WTC11 (cell line): ENCODE measurements at regions not wholly inside any gene's neighbourhood (a gene's known extent, or its start where the extent isn't known, plus 50 kb on each side); places are given as distances from the start of the nearest gene placed in this dataset.

Experiments
- ATAC-seq: fragments of 200-7000 bp; cut with Tn5 transposase; 2 replicates; pipeline ENCODE4 v1.10.0; 2021; ENCODE audit warnings: mild to moderate bottlenecking, moderate library complexity
- CTCF ChIA-PET: fragments of 300-600 bp; sonication (Branson Sonifier 250); formaldehyde crosslinking; loops from one replicate; lab custom pipeline; 2021; ENCODE audit warnings: antibody characterized with exemption; lab: Charles Lee
- POLR2A ChIA-PET: fragments of 350-600 bp; sonication (Branson Sonifier 250); formaldehyde crosslinking; loops from one replicate; lab custom pipeline; 2021; ENCODE audit warnings: antibody characterized with exemption; lab: Charles Lee
- DNase-seq: peaks from one replicate; pipeline ENCODE4 v3.0.0; 2021; ENCODE audit warnings: low spot score
- H3K27ac Mint-ChIP-seq: 2 replicates; pipeline ENCODE4 v1.8.0; 2021; ENCODE audit warnings: mixed read lengths
- H3K27me3 Mint-ChIP-seq: 2 replicates; pipeline ENCODE4 v1.8.0; 2021; ENCODE audit warnings: low read depth, mild to moderate bottlenecking, moderate library complexity, mixed read lengths
- H3K36me3 Mint-ChIP-seq: 2 replicates; pipeline ENCODE4 v1.8.0; 2021; ENCODE audit warnings: mixed read lengths
- H3K4me1 Mint-ChIP-seq: 2 replicates; pipeline ENCODE4 v1.8.0; 2022; ENCODE audit warnings: mixed read lengths
- H3K4me3 Mint-ChIP-seq: 2 replicates; pipeline ENCODE4 v1.8.0; 2021; ENCODE audit warnings: mild to moderate bottlenecking, moderate library complexity, mixed read lengths
- H3K9me3 Mint-ChIP-seq: 2 replicates; pipeline ENCODE4 v1.8.0; 2021; ENCODE audit warnings: mixed read lengths
- CREM ChIP-seq: sonication (generic); formaldehyde crosslinking; IDR thresholded peaks from 2 replicates; pipeline ENCODE4 v1.8.1; 2022; ENCODE audit warnings: mild to moderate bottlenecking, missing genetic modification reagents, moderate library complexity
- CTCF ChIP-seq: fragments of 200-600 bp; IDR thresholded peaks from 2 replicates; pipeline ENCODE4 v1.8.0; 2022; ENCODE audit warnings: antibody characterized with exemption
- FOXP1 ChIP-seq: sonication (generic); formaldehyde crosslinking; IDR thresholded peaks from 2 replicates; pipeline ENCODE4 v1.8.0; 2022; ENCODE audit warnings: missing genetic modification reagents, mild to moderate bottlenecking, moderate library complexity, borderline replicate concordance
- SP1 ChIP-seq: sonication (generic); formaldehyde crosslinking; conservative IDR thresholded peaks from 2 replicates; pipeline ENCODE4 v1.8.1; 2022; ENCODE audit warnings: missing genetic modification reagents
- TEAD1 ChIP-seq: sonication (generic); formaldehyde crosslinking; IDR thresholded peaks from 2 replicates; pipeline ENCODE4 v1.8.0; 2022; ENCODE audit warnings: mild to moderate bottlenecking, missing genetic modification reagents
- ZBTB21 ChIP-seq: sonication (generic); formaldehyde crosslinking; IDR thresholded peaks from 2 replicates; pipeline ENCODE4 v1.8.1; 2023; ENCODE audit warnings: mild to moderate bottlenecking, missing genetic modification reagents, borderline replicate concordance
- ZNF219 ChIP-seq: sonication (generic); formaldehyde crosslinking; IDR thresholded peaks from 2 replicates; pipeline ENCODE4 v1.8.0; 2023; ENCODE audit warnings: missing genetic modification reagents, mild to moderate bottlenecking, borderline replicate concordance
- TF ChIP-seq, protein P1 (sequence below): sonication (generic); formaldehyde crosslinking; IDR thresholded peaks from 2 replicates; pipeline ENCODE4 v1.8.0; 2022; ENCODE audit warnings: mild to moderate bottlenecking, missing genetic modification reagents
- TF ChIP-seq, protein P2 (sequence below): sonication (generic); formaldehyde crosslinking; IDR thresholded peaks from 2 replicates; pipeline ENCODE4 v1.8.1; 2023; ENCODE audit warnings: mild to moderate bottlenecking, missing genetic modification reagents, moderate library complexity
- TF ChIP-seq, protein P3 (sequence below): sonication (generic); formaldehyde crosslinking; IDR thresholded peaks from 2 replicates; pipeline ENCODE4 v1.8.0; 2023; ENCODE audit warnings: mild to moderate bottlenecking, missing genetic modification reagents
- TF ChIP-seq, protein P4 (sequence below): sonication (generic); formaldehyde crosslinking; IDR thresholded peaks from 2 replicates; pipeline ENCODE4 v1.8.0; 2022; ENCODE audit warnings: mild to moderate bottlenecking, missing genetic modification reagents
- TF ChIP-seq, protein P5 (sequence below): fragments of 250-450 bp; sonication (Bioruptor Pico); conservative IDR thresholded peaks from 2 replicates; pipeline ENCODE4 v1.9.0; 2021; ENCODE audit warnings: mild to moderate bottlenecking
- TF ChIP-seq, protein P6 (sequence below): sonication (generic); formaldehyde crosslinking; IDR thresholded peaks from 2 replicates; pipeline ENCODE4 v1.8.0; 2023; ENCODE audit warnings: missing genetic modification reagents, mild to moderate bottlenecking, borderline replicate concordance

DNA sequence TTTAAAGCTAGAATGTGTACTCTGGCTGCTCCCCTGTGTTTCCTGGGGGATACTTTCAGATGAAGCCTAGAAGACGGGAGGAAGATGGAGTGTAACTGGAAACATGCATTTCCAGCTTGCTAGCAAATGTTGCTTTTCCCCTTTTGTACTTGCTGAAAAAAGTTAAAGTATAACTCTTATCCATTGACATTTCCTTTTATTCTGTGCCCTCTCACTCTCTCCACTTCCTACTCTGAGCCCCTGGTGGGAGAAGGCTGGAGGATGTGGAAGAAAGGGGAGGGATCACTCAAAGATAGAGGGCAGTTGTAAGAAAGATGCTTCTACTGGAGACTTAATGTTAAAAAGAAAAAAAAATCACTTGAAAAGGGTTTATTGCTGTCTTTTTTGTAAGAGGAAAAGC is 396.5 kb downstream of the DTHD1 start (continued):
- TF ChIP-seq TEAD1 (CRISPR knock-in tag): no peak
- TF ChIP-seq ZNF219 (CRISPR knock-in tag): no peak
- TF ChIP-seq, protein P1, sequence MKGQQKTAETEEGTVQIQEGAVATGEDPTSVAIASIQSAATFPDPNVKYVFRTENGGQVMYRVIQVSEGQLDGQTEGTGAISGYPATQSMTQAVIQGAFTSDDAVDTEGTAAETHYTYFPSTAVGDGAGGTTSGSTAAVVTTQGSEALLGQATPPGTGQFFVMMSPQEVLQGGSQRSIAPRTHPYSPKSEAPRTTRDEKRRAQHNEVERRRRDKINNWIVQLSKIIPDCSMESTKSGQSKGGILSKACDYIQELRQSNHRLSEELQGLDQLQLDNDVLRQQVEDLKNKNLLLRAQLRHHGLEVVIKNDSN (CRISPR knock-in tag): no peak
- TF ChIP-seq SP1: no peak
- no peak for TF ChIP-seq ZBTB21 (CRISPR knock-in tag)
- TF ChIP-seq, protein P2, sequence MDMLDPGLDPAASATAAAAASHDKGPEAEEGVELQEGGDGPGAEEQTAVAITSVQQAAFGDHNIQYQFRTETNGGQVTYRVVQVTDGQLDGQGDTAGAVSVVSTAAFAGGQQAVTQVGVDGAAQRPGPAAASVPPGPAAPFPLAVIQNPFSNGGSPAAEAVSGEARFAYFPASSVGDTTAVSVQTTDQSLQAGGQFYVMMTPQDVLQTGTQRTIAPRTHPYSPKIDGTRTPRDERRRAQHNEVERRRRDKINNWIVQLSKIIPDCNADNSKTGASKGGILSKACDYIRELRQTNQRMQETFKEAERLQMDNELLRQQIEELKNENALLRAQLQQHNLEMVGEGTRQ (CRISPR knock-in tag): no peak
- TF ChIP-seq, protein P3, sequence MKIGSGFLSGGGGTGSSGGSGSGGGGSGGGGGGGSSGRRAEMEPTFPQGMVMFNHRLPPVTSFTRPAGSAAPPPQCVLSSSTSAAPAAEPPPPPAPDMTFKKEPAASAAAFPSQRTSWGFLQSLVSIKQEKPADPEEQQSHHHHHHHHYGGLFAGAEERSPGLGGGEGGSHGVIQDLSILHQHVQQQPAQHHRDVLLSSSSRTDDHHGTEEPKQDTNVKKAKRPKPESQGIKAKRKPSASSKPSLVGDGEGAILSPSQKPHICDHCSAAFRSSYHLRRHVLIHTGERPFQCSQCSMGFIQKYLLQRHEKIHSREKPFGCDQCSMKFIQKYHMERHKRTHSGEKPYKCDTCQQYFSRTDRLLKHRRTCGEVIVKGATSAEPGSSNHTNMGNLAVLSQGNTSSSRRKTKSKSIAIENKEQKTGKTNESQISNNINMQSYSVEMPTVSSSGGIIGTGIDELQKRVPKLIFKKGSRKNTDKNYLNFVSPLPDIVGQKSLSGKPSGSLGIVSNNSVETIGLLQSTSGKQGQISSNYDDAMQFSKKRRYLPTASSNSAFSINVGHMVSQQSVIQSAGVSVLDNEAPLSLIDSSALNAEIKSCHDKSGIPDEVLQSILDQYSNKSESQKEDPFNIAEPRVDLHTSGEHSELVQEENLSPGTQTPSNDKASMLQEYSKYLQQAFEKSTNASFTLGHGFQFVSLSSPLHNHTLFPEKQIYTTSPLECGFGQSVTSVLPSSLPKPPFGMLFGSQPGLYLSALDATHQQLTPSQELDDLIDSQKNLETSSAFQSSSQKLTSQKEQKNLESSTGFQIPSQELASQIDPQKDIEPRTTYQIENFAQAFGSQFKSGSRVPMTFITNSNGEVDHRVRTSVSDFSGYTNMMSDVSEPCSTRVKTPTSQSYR: no peak
- TF ChIP-seq, protein P4, sequence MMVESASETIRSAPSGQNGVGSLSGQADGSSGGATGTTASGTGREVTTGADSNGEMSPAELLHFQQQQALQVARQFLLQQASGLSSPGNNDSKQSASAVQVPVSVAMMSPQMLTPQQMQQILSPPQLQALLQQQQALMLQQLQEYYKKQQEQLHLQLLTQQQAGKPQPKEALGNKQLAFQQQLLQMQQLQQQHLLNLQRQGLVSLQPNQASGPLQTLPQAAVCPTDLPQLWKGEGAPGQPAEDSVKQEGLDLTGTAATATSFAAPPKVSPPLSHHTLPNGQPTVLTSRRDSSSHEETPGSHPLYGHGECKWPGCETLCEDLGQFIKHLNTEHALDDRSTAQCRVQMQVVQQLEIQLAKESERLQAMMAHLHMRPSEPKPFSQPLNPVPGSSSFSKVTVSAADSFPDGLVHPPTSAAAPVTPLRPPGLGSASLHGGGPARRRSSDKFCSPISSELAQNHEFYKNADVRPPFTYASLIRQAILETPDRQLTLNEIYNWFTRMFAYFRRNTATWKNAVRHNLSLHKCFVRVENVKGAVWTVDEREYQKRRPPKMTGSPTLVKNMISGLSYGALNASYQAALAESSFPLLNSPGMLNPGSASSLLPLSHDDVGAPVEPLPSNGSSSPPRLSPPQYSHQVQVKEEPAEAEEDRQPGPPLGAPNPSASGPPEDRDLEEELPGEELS (CRISPR knock-in tag): no peak
- TF ChIP-seq, protein P5, sequence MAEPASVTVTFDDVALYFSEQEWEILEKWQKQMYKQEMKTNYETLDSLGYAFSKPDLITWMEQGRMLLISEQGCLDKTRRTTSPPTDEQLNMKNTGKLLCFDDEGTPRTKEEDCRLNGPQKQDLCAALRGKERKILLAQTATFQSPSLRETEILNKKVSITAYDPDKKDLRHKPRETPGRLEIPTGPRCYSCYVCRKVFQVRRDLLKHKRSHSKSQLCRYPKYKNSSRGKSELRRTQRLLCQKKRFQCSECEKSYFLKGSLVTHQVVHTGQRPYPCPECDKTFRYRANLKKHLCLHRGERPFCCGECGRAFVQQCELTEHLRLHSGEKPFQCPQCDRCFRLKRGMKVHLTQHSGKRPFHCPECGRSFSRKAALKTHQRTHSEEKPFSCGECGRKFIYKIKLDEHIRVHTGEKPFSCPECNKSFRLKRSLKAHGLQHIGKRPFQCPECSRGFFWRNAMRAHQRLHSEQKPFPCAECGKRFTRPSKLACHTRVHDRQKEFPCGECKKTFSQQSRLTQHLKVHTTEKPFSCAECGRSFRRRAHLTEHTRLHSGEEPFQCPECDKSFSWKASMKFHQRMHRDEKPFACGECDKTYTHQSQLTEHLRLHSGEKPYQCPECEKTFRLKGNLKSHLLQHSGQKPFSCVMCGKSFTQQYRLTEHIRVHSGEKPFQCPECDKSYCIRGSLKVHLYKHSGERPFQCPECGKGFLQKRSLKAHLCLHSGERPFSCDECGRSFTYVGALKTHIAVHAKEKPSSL: no peak
- TF ChIP-seq FOXP1: no peak
- TF ChIP-seq CREM (CRISPR knock-in tag): no peak

DNA sequence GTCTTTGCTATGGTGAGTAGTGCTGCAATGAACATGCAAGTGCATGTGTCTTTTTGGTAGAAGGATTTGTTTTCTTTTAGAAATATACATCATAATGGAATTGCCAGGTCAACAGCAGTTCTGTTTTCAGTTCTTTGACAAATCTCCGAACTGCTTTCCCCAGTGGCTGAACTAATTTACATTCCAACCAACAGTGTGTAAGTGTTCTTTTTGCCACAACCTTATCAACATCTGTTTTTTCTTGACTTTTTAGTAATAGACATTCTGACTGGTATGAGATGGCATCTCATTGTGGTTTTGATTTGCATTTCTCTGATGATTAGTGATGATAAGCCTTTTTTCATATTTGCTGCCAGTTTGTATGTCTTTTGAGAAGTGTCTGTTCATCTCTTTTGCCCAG is 406.3 kb downstream of the DTHD1 start:
- DNase-seq (no peak), ATAC-seq (no peak)
- CTCF ChIA-PET: no interaction called here

More for the DNA sequence above, 406.3 kb downstream of the DTHD1 start:
- no peak overlapping the region for H3K27ac Mint-ChIP-seq
- H3K27me3 Mint-ChIP-seq: no peaks in the 10 kb centered on the region
- peaks cover 36% of the 10 kb centered on the region for H3K9me3 Mint-ChIP-seq
- no peaks in the 10 kb centered on the region for H3K4me1 Mint-ChIP-seq
- POLR2A ChIA-PET: no interaction called here
- TF ChIP-seq CTCF: no peak
- TF ChIP-seq SP1: no peak
- TF ChIP-seq, protein P6, sequence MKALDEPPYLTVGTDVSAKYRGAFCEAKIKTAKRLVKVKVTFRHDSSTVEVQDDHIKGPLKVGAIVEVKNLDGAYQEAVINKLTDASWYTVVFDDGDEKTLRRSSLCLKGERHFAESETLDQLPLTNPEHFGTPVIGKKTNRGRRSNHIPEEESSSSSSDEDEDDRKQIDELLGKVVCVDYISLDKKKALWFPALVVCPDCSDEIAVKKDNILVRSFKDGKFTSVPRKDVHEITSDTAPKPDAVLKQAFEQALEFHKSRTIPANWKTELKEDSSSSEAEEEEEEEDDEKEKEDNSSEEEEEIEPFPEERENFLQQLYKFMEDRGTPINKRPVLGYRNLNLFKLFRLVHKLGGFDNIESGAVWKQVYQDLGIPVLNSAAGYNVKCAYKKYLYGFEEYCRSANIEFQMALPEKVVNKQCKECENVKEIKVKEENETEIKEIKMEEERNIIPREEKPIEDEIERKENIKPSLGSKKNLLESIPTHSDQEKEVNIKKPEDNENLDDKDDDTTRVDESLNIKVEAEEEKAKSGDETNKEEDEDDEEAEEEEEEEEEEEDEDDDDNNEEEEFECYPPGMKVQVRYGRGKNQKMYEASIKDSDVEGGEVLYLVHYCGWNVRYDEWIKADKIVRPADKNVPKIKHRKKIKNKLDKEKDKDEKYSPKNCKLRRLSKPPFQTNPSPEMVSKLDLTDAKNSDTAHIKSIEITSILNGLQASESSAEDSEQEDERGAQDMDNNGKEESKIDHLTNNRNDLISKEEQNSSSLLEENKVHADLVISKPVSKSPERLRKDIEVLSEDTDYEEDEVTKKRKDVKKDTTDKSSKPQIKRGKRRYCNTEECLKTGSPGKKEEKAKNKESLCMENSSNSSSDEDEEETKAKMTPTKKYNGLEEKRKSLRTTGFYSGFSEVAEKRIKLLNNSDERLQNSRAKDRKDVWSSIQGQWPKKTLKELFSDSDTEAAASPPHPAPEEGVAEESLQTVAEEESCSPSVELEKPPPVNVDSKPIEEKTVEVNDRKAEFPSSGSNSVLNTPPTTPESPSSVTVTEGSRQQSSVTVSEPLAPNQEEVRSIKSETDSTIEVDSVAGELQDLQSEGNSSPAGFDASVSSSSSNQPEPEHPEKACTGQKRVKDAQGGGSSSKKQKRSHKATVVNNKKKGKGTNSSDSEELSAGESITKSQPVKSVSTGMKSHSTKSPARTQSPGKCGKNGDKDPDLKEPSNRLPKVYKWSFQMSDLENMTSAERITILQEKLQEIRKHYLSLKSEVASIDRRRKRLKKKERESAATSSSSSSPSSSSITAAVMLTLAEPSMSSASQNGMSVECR (CRISPR knock-in tag): no peak
- H3K36me3 Mint-ChIP-seq: peaks cover 17% of the 10 kb centered on the region
- H3K4me3 Mint-ChIP-seq: no peak overlapping the region
